ENCODE measurements at regions not wholly inside any gene's neighbourhood (a gene's known extent, or its start where the extent isn't known, plus 50 kb on each side); places are given as distances from the start of the nearest gene placed in this dataset.

DNA sequence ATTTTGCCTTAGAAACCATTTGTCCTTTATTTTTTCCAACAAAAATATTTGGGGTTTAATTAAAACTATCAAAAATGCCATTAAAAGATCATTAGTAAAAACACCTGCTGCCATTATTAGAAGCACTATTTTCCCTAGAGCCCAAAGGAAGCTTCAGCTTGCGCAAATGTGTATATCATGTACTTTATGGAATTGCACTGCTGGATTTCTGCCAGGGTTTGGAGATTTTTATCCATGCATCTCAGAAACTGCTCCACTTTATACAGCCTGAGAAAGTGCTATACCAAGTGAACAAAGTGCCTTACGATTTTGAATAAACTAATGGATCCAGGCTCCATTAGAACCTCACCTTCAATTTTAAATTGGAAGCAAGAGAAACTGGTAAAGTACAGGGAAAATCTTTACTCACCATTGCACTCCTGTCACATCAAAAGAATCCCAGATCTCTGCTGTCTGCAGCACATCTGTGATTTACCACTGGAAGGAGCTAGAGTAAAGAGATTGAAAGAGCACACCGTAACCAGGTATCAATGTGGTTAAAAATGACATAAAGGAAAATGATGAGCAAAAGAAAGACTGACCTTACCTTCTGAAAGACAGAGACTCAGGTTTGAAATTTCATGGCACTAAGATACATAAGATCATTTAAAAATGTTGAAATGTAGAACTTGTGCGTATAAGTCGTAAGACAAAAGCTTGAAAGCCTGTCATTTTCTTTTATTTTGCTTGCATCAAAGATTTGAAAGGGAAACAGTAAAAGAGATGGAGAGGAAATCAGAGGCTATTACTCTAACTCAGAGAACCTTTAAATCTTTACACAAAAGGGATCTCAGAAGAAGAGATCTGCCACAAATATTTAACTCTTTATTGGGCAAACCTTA, 678.1 kb upstream of the GOT2 start:
- POLR2A ChIA-PET: no interaction called here
- CTCF ChIA-PET: no interaction called here

DNA sequence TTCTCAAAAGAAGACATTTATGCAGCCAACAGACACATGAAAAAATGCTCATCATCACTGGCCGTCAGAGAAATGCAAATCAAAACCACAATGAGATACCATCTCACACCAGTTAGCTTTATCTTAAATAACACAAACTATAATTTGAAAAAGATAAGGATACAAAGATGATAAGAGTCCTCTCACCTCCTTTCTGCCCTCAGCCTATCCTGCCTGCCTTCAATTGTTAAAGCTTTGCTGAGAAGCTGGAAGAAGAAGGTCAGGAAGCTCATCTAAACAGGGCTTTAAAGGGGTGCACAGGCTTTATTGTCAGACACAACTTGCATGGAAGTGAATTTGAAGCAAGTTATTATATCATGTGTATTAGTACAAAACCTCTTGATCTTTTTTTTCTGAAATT, 676.3 kb upstream of the GOT2 start:
- ChIA-PET POLR2A (no interaction called here), CTCF (no interaction called here)

DNA sequence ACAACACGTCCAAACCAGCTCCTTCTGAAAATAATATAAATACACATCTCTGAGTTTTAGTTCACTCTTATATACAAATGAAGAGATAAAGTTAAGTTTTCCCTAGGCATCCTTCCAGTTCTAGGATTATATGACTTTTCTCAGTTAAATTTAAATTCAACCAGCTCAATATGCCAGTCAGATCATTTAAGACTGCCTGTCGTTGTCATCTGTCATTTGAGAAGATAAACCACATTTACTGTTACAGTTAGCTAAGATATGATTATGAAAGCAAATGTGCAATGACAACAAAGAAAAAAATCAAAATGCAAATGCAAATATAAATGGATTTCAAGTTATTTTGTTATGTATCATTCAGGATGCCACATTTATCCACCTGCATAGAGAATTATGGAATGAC, 671.7 kb upstream of the GOT2 start:
- ChIA-PET CTCF (no interaction called here), POLR2A (no interaction called here)

GRCh38 chr16:59404509-59404908, 670.4 kb upstream of the GOT2 start:
- POLR2A ChIA-PET: no interaction called here
- CTCF ChIA-PET: no interaction called here

- ChIA-PET CTCF (no interaction called here), POLR2A (no interaction called here)
Observed at GRCh38 chr16:59400830-59401229, 666.7 kb upstream of the GOT2 start.

DNA sequence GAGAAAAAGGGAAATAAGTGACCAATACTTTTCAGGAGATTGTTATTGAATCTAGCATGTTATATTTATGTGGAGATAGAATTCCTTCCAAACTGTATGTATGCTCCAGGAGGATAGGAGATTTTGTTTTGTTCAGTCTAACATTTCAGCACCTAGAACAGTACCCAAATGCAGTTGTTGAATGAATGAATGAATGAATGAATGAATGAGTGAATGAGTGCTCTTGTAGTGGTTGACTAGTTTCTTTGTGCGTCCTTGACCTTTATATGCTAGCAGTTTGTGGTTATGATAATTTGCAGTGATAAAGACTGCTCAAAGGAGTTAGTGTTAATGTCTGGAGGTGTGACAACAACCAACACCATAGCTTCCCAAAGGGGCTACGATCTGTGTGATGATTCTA, 663.5 kb upstream of the GOT2 start:
- CTCF ChIA-PET: no interaction called here
- POLR2A ChIA-PET: no interaction called here

DNA sequence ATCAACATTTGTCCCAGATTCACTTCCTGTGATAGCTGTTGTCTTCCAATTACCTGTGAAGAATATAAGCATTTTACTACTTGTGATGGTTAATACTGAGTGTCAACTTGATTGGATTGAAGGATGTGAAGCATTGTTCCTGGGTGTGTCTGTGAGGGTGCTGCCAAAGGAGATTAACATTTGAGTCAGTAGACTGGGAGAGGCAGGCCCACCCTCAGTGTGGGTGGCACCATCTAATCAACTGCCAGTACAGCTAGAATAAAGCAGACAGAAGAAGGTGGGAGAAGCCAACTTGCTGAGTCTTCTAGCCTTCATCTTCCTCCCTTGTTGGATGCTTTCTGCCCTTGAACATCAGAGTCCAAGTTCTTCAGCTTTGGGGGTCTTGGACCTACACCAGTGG, 660.4 kb upstream of the GOT2 start:
- CTCF ChIA-PET: no interaction called here

GRCh38 chr16:59392911-59393310, 658.8 kb upstream of the GOT2 start:
- ChIA-PET CTCF (no interaction called here), POLR2A (no interaction called here)

More for the DNA sequence above, 660.4 kb upstream of the GOT2 start:
- POLR2A ChIA-PET: no interaction called here

DNA sequence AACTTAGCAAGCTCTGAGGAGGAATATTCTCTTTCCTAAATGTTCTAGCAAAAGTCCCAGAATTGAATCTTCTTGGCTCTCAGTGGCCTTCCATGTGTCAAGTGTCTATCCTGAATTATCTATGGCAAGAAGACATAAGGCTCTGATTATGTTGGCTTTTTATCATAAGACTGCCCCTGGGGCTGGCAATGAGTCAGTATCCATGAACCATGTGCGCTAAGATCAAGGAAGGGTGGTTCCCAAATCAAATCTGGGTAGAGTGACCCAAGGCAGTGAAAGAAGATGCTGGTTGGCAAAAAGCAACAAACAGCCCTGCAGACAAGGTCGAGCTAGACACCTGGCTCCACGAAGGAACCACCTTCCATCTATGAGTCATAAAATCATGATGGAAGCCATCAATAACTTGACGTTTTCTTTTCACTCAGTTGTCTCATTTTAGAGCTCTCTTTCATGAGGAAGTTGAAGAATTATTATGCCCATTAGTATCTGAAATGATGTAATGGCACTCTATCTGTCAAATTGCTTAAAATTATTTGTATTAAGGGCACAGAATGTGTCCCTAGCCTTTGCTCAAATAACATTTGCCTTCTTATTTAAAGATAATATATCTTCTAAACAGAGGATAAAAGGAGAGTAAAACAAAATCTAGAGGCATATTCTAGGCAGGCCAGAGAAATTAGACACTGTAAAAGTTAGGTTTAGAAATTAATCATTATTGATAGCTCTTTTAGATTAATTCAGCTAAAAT, 657.7 kb upstream of the GOT2 start:
- CTCF ChIA-PET: no interaction called here
- POLR2A ChIA-PET: no interaction called here

GRCh38 chr16:59385959-59386358, 651.8 kb upstream of the GOT2 start:
- POLR2A ChIA-PET: no interaction called here
- CTCF ChIA-PET: no interaction called here

DNA sequence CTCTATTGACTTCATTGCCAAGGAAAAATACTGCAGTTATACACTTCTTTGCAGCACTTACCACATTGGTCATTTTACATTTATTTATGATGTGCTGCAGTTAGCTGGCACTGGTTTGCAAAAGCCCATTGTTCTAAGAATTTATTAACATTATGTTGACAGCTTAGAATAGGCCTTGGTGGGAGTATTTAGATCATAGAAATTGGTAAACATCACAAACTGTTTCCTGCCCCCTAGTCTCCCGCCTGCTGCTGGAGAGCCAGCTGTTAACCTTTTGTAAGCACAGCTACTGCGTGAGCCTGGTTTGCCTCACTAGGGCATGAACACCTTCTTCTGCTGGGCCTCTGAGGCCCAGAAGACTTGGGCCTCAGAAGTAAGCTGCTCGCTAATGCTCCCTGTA, 651.4 kb upstream of the GOT2 start:
- CTCF ChIA-PET: no interaction called here
- POLR2A ChIA-PET: no interaction called here

- ChIA-PET POLR2A (no interaction called here), CTCF (no interaction called here)
Observed at GRCh38 chr16:59373632-59374031, 639.5 kb upstream of the GOT2 start.

DNA sequence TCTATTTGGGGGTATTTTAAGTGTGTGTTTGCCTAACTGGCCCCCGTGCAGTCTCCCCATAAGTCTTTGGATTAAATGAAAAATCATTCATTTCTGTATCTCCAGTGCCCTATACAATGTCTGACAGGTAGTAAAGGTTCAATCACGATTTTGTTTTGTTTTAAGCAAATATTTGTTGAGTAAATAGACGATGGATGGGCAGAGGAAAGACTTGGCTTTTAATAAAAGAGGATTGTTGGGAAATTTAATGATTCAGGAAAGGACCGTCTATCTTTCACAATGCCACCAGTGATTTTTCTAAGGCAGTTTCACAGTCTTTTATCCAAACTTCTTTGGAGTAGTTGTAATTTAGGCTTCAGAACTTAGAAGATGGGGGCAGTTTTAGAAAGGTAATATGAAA, 636.6 kb upstream of the GOT2 start:
- POLR2A ChIA-PET: no interaction called here
- CTCF ChIA-PET: no interaction called here

GRCh38 chr16:59369523-59369922, 635.4 kb upstream of the GOT2 start:
- CTCF ChIA-PET: no interaction called here

DNA sequence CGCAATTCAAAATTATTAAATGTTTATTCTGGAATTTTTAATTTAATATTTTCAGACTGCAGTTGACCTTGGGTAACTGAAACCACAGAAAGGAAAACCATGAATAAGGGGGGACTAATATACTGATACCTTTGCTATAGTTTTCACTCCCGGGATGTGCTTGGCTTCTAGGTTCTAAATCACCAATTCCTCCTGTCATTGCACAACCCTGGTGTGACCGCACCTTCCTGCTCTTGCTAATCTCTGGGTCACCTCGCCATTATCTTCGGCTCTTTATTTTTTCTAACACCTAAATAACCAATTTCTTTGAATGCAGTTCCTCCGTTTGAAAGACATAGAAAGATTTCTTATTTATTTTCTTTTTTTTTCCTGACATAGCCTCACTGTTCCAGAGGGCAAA, 634.5 kb upstream of the GOT2 start:
- CTCF ChIA-PET: no interaction called here
- POLR2A ChIA-PET: no interaction called here

More at GRCh38 chr16:59369523-59369922, 635.4 kb upstream of the GOT2 start:
- POLR2A ChIA-PET: no interaction called here

GRCh38 chr16:59356709-59357108, 622.6 kb upstream of the GOT2 start:
- CTCF ChIA-PET: no interaction called here
- POLR2A ChIA-PET: no interaction called here

GRCh38 chr16:59356144-59356543, 622.0 kb upstream of the GOT2 start:
- POLR2A ChIA-PET: no interaction called here
- CTCF ChIA-PET: no interaction called here

GRCh38 chr16:59355704-59356103, 621.6 kb upstream of the GOT2 start:
- ChIA-PET CTCF (no interaction called here), POLR2A (no interaction called here)

DNA sequence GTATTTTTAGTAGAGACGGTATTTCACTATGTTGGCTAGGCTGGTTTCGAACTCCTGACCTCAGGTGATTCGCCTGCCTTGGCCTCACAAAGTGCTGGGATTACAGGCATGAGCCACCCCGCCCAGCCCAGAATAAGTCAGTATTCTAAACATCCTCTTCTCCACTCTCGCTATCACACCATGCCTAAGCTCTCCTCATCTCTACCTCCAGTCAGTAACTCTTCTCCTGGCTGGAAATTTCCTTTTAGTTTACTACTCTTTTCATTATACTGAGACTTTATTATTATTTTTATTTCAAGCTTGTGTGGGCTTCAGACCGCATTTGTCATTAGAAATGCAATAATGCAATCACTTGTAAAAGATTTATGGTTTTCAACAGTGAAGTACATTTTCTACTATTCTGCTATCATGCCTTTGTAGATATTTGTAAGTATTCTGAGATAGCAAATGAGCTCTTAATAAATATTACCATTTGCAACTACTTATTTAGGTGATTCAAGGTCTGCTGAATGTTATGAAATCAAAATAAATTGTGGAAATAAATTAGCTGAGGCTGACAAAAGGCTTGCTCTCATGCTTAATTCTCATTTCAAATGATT, 617.3 kb upstream of the GOT2 start:
- CTCF ChIA-PET: no interaction called here
- POLR2A ChIA-PET: no interaction called here

- POLR2A ChIA-PET: no interaction called here
- CTCF ChIA-PET: no interaction called here
Observed at GRCh38 chr16:59350670-59351069, 616.6 kb upstream of the GOT2 start.

GRCh38 chr16:59342669-59343068, 608.6 kb upstream of the GOT2 start:
- ChIA-PET CTCF (no interaction called here), POLR2A (no interaction called here)

All from activated CD8-positive, alpha-beta memory T cell treated with anti-CD3 and anti-CD28 coated beads for 36 hours (primary cell).